GM12878 (cell line): ENCODE measurements at regions not wholly inside any gene's neighbourhood (a gene's known extent, or its start where the extent isn't known, plus 50 kb on each side); places are given as distances from the start of the nearest gene placed in this dataset.
"Not testable (repeated sequence)": the region's sequence is repeated elsewhere in the genome, so short reads cannot be mapped to it uniquely, and the experiment has no call there.

Experiments used
- ATAC-seq: fragments of 200-7000 bp; cut with Tn5 transposase; 3 replicates; pipeline ENCODE4 v1.9.1; 2020; ENCODE audit warnings: mild to moderate bottlenecking, moderate library complexity
- BruUV-seq: library from RNA; stranded (reverse); fragments of 400-500 nt; replicated peaks from 2 replicates; lab custom pipeline; 2021; lab: Mats Ljungman, UMichigan
- CTCF ChIA-PET: fragments of 300-600 bp; sonication (Branson Sonifier 250); formaldehyde crosslinking; extraction: SDS; loops from one replicate; lab custom pipeline; 2021; ENCODE audit warnings: inconsistent platforms; lab: Yijun Ruan, JAX
- POLR2A ChIA-PET: fragments of 350-600 bp; formaldehyde crosslinking; extraction: SDS; loops from one replicate; lab custom pipeline; 2021; ENCODE audit warnings: inconsistent platforms; lab: Charles Lee
- RAD21 ChIA-PET: fragments of 300-600 bp; sonication (Branson Sonifier 250); formaldehyde crosslinking; loops from one replicate; lab custom pipeline; 2023; ENCODE audit warnings: antibody characterized with exemption; ENCODE audit not compliant: unreplicated experiment; lab: Charles Lee
- SMC1A ChIA-PET: fragments of 300-600 bp; sonication (Branson Sonifier 250); formaldehyde crosslinking; loops from one replicate; lab custom pipeline; 2023; ENCODE audit not compliant: unreplicated experiment, uncharacterized antibody; lab: Charles Lee
- DNase-seq: peaks from one replicate; pipeline ENCODE4 v3.0.0-alpha.2; 2011; ENCODE audit warnings: low read depth, low spot score
- FAIRE-seq: peaks from 3 replicates; lab custom pipeline; 2011; peaks lifted over from hg19 to GRCh38; lab: Jason Lieb, UNC
- H2AFZ ChIP-seq: 2 replicates; pipeline ENCODE4 v1.6.0; 2011; ENCODE audit warnings: low read depth, low read length, control low read depth; ENCODE audit not compliant: control insufficient read depth
- H3K27ac ChIP-seq: 2 replicates; pipeline ENCODE4 v1.5.1; 2011; ENCODE audit warnings: control low read depth; ENCODE audit not compliant: control insufficient read depth, insufficient read depth
- H3K27me3 ChIP-seq, 2 experiments: replicated peaks in 1 of 2; 2 replicates each; pipeline versions ENCODE4 v1.6.0 to v1.6.1; 2011; ENCODE audit warnings: low read length in 1 of 2; ENCODE audit not compliant: control insufficient read depth in 2 of 2, insufficient read depth in 2 of 2
- H3K36me3 ChIP-seq, 2 experiments: 2 replicates each; pipeline ENCODE4 v1.5.1; 2011; ENCODE audit warnings: low read length in 1 of 2; ENCODE audit not compliant: control insufficient read depth in 2 of 2, insufficient read depth in 2 of 2
- H3K4me1 ChIP-seq: 2 replicates; pipeline ENCODE4 v1.6.1; 2011; ENCODE audit warnings: mild to moderate bottlenecking, low read length, moderate library complexity, mixed read lengths; ENCODE audit not compliant: control insufficient read depth, insufficient read depth
- H3K4me2 ChIP-seq: 2 replicates; pipeline ENCODE4 v1.6.0; 2011; ENCODE audit warnings: control low read depth; ENCODE audit not compliant: control insufficient read depth, insufficient read depth
- H3K4me3 ChIP-seq: fragments of 200-600 bp; sonication (generic); 2 replicates; pipeline ENCODE4 v1.5.1; 2016
- H3K79me2 ChIP-seq: 2 replicates; pipeline ENCODE4 v1.6.0; 2011; ENCODE audit warnings: low read length; ENCODE audit not compliant: control insufficient read depth, insufficient read depth
- H3K9ac ChIP-seq: 2 replicates; pipeline ENCODE4 v1.8.0; 2011; ENCODE audit warnings: low read length, control low read depth, mixed read lengths; ENCODE audit not compliant: control insufficient read depth, insufficient read depth
- H3K9me3 ChIP-seq: replicated peaks from 3 replicates; pipeline ENCODE4 v1.5.1; 2011; ENCODE audit warnings: mild to moderate bottlenecking, low read length; ENCODE audit not compliant: control insufficient read depth, insufficient read depth
- H4K20me1 ChIP-seq: 2 replicates; pipeline ENCODE4 v1.6.0; 2011; ENCODE audit not compliant: control insufficient read depth, insufficient read depth
- CREB1 ChIP-seq: IDR thresholded peaks from 2 replicates; pipeline ENCODE4 v1.6.1; 2012; ENCODE audit warnings: low read depth, mild to moderate bottlenecking, inconsistent platforms
- NBN ChIP-seq: fragments of 450-650 bp; IDR thresholded peaks from 2 replicates; pipeline ENCODE4 v1.6.1; 2016
- NR2C1 ChIP-seq: fragments of 450-650 bp; IDR thresholded peaks from 2 replicates; pipeline ENCODE4 v1.6.1; 2017; ENCODE audit warnings: antibody characterized with exemption, mild to moderate bottlenecking, moderate library complexity
- SREBF1 ChIP-seq: IDR thresholded peaks from 2 replicates; pipeline ENCODE4 v1.6.1; 2012; ENCODE audit warnings: mild to moderate bottlenecking, low read length
- SUPT20H ChIP-seq: IDR thresholded peaks from 2 replicates; pipeline ENCODE4 v1.6.1; 2011; ENCODE audit warnings: low read depth, mild to moderate bottlenecking, low read length, moderate library complexity, borderline replicate concordance; ENCODE audit not compliant: control insufficient read depth
- ZNF207 ChIP-seq: fragments of 450-650 bp; IDR thresholded peaks from 2 replicates; pipeline ENCODE4 v1.6.1; 2014; ENCODE audit warnings: antibody characterized with exemption, mild to moderate bottlenecking, borderline replicate concordance
- WGBS: methylation state at CpG from one replicate; pipeline ENCODE4 v1.1.6; 2016; ENCODE audit warnings: low lambda C conversion rate; ENCODE audit not compliant: insufficient replicate concordance, insufficient coverage; ENCODE audit errors: missing lambda C conversion rate; 5-methylcytosine and 5-hydroxymethylcytosine counted together
- in situ Hi-C: fragments of 300-500 bp; cut with MboI; formaldehyde crosslinking; loops from 9 replicates; pipeline ENCODE4 v1.14.3; 2018; ENCODE audit warnings: mixed read lengths
- intact Hi-C: fragments of 100-400 bp; cut with micrococcal nuclease; formaldehyde crosslinking; loops from one replicate; pipeline ENCODE4 v1.14.2; 2022; ENCODE audit not compliant: unreplicated experiment
- TF ChIP-seq, protein P1 (sequence below): fragments of 150-350 bp; IDR thresholded peaks from 2 replicates; pipeline ENCODE4 v1.6.1; 2014; ENCODE audit warnings: mild to moderate bottlenecking, low read depth, low read length
- TF ChIP-seq, protein P2 (sequence below): IDR thresholded peaks from 2 replicates; pipeline ENCODE4 v1.6.1; 2011; ENCODE audit warnings: mild to moderate bottlenecking, low read depth, low read length, moderate library complexity; ENCODE audit not compliant: insufficient replicate concordance
- TF ChIP-seq, protein P3 (sequence below): fragments of 450-650 bp; IDR thresholded peaks from 2 replicates; pipeline ENCODE4 v1.6.1; 2016; ENCODE audit warnings: mild to moderate bottlenecking

DNA sequence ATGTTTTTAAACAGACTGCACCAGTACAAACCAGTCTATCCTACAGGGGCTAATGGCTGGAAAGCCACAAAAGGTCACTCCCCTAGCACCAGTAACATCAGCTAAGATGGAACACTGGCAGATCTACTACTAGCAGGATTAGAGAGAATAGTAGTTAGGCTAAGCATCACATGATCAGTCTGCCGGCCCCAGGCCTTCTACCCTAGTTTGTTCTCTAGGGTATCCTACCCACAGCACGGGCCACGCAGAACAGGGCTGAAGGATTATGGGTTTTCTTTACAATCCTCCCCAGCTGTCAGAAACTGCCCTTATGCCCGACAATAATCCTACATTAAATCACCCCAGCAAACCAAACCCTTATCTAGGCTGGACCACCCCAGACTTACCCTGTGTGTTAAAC lies 156.0 kb downstream of the LY86 start:
- 44% methylated on average over 4 of the region's 4 CpGs for WGBS
- in situ Hi-C loops: no loop called here

DNA sequence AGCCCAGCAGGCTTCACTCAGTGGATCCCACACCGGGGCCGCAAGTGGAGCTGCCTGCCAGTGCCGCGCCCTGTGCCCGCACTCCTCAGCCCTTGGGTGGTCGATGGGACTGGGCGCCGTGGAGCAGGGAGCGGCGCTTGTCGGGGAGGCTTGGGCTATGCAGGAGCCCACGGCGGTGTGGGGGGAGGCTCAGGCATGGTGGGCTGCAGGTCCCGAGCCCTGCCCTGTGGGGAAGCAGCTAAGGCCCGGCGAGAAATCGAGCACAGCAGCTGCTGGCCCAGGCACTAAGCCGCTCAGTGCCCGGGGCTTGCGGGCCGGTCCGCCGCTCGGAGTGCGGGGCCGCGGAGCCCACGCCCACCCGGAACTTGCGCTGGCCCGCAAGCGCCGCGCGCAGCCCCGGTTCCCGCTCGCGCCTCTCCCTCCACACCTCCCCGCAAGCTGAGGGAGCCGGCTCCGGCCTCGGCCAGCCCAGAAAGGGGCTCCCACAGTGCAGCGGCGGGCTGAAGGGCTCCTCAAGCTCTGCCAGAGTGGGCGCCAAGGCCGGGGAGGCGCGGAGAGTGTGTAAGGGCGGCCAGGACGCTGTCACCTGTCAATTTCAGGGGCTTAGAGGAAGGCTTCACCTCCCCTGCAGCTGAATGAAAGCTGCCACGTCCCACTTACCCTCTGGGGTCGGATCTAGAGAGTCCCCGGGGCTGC lies 157.3 kb downstream of the LY86 start:
- in situ Hi-C loops, FAIRE-seq, BruUV-seq, H3K27ac ChIP-seq, H3K27me3 ChIP-seq, H3K9me3 ChIP-seq, H3K79me2 ChIP-seq, RAD21 ChIA-PET, ATAC-seq, DNase-seq, H3K4me1 ChIP-seq, H3K9ac ChIP-seq, H3K4me3 ChIP-seq, intact Hi-C loops, H2AFZ ChIP-seq, H3K4me2 ChIP-seq, H3K36me3 ChIP-seq, POLR2A ChIA-PET, H4K20me1 ChIP-seq: not testable (repeated sequence)
- CTCF ChIA-PET: interaction anchor here (2.1 kb wide), 1 partner anchor 14 kb away, joined by 5 read pairs; no protein-coding TSS in a partner anchor
- SMC1A ChIA-PET: interaction anchor here (1.6 kb wide), 1 partner anchor 13 kb away, joined by 8 read pairs; no protein-coding TSS in a partner anchor
- 79% methylated on average over 35 of the region's 54 CpGs for WGBS

More for the DNA sequence above, 156.0 kb downstream of the LY86 start:
- Histone ChIP-seq H3K79me2 (no peaks in the 10 kb centered on the region), H3K4me1 (no peaks in the 10 kb centered on the region), H2AFZ (no peak overlapping the region), H3K4me2 (no peak overlapping the region), H3K9ac (no peak overlapping the region), H3K4me3 (no peak overlapping the region), H3K27ac (no peak overlapping the region), H3K36me3 (no peaks in the 10 kb centered on the region), H3K27me3 (no peaks in the 10 kb centered on the region), H3K9me3 (no peaks in the 10 kb centered on the region), H4K20me1 (no peaks in the 10 kb centered on the region)
- no TSS peak for BruUV-seq
- intact Hi-C loops: no loop called here
- FAIRE-seq (no peak), ATAC-seq (no peak), DNase-seq (no peak)
- ChIA-PET RAD21 (interaction anchor here (0.6 kb wide), 1 partner anchor 48 kb away, joined by 3 read pairs; no protein-coding TSS in a partner anchor), POLR2A (no interaction called here), CTCF (no interaction called here), SMC1A (interaction anchor here (0.5 to 1.6 kb wide), 5 partner anchors 12 to 531 kb away, joined by 3 to 8 read pairs (median 4); no protein-coding TSS in a partner anchor)
- TF ChIP-seq, protein P1, sequence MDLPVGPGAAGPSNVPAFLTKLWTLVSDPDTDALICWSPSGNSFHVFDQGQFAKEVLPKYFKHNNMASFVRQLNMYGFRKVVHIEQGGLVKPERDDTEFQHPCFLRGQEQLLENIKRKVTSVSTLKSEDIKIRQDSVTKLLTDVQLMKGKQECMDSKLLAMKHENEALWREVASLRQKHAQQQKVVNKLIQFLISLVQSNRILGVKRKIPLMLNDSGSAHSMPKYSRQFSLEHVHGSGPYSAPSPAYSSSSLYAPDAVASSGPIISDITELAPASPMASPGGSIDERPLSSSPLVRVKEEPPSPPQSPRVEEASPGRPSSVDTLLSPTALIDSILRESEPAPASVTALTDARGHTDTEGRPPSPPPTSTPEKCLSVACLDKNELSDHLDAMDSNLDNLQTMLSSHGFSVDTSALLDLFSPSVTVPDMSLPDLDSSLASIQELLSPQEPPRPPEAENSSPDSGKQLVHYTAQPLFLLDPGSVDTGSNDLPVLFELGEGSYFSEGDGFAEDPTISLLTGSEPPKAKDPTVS: no peak
- TF ChIP-seq, protein P2, sequence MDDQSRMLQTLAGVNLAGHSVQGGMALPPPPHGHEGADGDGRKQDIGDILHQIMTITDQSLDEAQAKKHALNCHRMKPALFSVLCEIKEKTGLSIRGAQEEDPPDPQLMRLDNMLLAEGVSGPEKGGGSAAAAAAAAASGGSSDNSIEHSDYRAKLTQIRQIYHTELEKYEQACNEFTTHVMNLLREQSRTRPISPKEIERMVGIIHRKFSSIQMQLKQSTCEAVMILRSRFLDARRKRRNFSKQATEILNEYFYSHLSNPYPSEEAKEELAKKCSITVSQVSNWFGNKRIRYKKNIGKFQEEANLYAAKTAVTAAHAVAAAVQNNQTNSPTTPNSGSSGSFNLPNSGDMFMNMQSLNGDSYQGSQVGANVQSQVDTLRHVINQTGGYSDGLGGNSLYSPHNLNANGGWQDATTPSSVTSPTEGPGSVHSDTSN: no peak
- TF ChIP-seq ZNF207 (no peak), NR2C1 (no peak), CREB1 (no peak), NBN (no peak), SREBF1 (no peak), SUPT20H (no peak)
- TF ChIP-seq, protein P3, sequence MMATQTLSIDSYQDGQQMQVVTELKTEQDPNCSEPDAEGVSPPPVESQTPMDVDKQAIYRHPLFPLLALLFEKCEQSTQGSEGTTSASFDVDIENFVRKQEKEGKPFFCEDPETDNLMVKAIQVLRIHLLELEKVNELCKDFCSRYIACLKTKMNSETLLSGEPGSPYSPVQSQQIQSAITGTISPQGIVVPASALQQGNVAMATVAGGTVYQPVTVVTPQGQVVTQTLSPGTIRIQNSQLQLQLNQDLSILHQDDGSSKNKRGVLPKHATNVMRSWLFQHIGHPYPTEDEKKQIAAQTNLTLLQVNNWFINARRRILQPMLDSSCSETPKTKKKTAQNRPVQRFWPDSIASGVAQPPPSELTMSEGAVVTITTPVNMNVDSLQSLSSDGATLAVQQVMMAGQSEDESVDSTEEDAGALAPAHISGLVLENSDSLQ: no peak
